ENCODE measurements at regions not wholly inside any gene's neighbourhood (a gene's known extent, or its start where the extent isn't known, plus 50 kb on each side); places are given as distances from the start of the nearest gene placed in this dataset.
"Not testable (repeated sequence)": the region's sequence is repeated elsewhere in the genome, so short reads cannot be mapped to it uniquely, and the experiment has no call there.

GRCh38 chr14:89695846-89696245 is 258.7 kb downstream of the EFCAB11 start:
- no peak overlapping the region for H3K27ac ChIP-seq (ENCODE audit: low read depth, low read length)
- no peaks in the 10 kb centered on the region for H3K27me3 ChIP-seq (ENCODE audit: control insufficient read depth, insufficient read depth, low read length)
- peaks cover 19% of the 10 kb centered on the region for H3K9me3 ChIP-seq (ENCODE audit: control insufficient read depth, insufficient read depth, low read depth, low read length)
- H3K9ac ChIP-seq (ENCODE audit: low read length) = no peak overlapping the region
- no peak overlapping the region for H3K4me3 ChIP-seq (ENCODE audit: low read depth, low read length)
- no peaks in the 10 kb centered on the region for H3K36me3 ChIP-seq (ENCODE audit: control insufficient read depth, insufficient read depth, low read length)
- H3K4me1 ChIP-seq (ENCODE audit: control insufficient read depth, insufficient read depth, low read length) = peaks cover 6% of the 10 kb centered on the region

DNA sequence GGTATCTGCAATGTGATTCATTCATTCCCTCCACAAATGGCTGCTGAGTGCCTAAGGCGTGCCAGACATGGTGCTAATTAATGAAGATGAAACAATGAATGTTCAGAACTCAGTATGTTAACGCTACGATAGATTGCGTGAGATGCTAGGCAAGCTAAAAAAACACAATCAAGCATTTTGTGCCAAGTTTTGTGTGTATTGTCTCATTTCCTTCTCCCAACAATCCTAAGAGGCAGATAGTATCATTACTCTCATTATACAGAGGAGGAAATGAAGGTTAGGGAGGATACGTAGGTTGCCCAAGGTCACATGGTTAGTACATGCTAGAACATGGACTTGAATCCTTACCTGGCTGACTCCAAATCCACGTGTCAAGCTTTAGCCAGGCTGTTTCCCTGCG is 264.4 kb downstream of the EFCAB11 start:
- Histone ChIP-seq H3K9ac (ENCODE audit: low read length) (no peak overlapping the region), H3K36me3 (ENCODE audit: control insufficient read depth, insufficient read depth, low read length) (no peaks in the 10 kb centered on the region), H3K27me3 (ENCODE audit: control insufficient read depth, insufficient read depth, low read length) (no peaks in the 10 kb centered on the region), H3K4me1 (ENCODE audit: control insufficient read depth, insufficient read depth, low read length) (no peaks in the 10 kb centered on the region), H3K9me3 (ENCODE audit: control insufficient read depth, insufficient read depth, low read depth, low read length) (peaks cover 3% of the 10 kb centered on the region; the same call in 1 of the 2 replicates), H3K27ac (ENCODE audit: low read depth, low read length) (no peak overlapping the region), H3K4me3 (ENCODE audit: low read depth, low read length) (no peak overlapping the region)

DNA sequence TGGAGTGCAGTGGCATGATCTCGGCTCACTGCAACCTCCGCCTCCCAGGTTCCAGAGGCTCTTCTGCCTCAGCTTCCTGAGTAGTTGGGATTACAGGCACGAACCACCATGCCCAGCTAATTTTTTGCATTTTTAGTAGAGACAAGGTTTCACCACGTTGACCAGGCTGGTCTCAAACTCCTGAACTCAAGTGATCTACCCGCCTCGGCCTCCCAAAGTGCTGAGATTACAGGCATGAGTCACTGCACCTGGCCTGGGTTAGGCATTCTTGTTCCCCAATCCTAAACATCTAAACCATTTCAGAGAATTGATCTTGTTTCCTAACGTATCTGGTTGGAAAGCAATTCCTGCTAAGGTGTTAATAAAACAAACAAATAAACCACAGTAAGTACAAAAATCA is 264.8 kb downstream of the EFCAB11 start:
- H3K4me1 ChIP-seq (ENCODE audit: control insufficient read depth, insufficient read depth, low read length); H3K9ac ChIP-seq (ENCODE audit: low read length); H3K36me3 ChIP-seq (ENCODE audit: control insufficient read depth, insufficient read depth, low read length); H3K4me3 ChIP-seq (ENCODE audit: low read depth, low read length); H3K27me3 ChIP-seq (ENCODE audit: control insufficient read depth, insufficient read depth, low read length); H3K27ac ChIP-seq (ENCODE audit: low read depth, low read length); H3K9me3 ChIP-seq (ENCODE audit: control insufficient read depth, insufficient read depth, low read depth, low read length): not testable (repeated sequence)

DNA sequence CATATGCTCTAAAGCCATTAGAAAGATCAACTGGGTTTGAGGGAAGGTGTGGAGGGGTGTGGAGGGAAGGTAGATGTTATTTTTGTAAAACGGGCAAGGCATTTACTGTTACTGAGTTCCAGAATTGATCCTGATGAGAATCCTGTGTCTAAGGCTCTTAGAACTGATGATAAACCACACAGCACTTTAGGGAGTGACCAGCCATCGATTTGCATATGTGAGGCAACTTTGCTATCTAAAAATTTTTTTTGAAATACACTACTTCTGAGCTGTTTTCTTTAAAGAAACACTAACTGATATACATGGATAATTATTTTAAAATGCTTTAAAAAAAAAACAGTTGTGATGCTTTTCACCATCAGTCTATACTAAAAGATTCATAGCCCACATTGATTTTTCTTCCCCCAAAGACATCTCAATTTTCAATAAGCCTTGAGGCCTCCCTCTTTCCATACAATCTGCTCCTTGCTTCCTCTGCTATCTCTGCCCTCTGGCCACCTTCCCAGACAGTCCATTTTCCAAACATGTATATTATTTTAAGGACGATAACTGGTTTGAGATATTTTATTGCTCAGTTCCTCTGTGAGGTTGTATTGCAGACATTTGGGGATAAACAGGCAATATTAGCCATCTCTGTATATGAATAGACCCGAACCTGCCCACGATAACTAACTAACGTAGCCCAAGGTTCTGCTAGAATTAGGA is 265.9 kb downstream of the EFCAB11 start:
- Histone ChIP-seq H3K4me1 (ENCODE audit: control insufficient read depth, insufficient read depth, low read length) (no peaks in the 10 kb centered on the region), H3K27ac (ENCODE audit: low read depth, low read length) (no peak overlapping the region), H3K4me3 (ENCODE audit: low read depth, low read length) (no peak overlapping the region), H3K9me3 (ENCODE audit: control insufficient read depth, insufficient read depth, low read depth, low read length) (peaks cover 13% of the 10 kb centered on the region; the same call in 1 of the 2 replicates), H3K27me3 (ENCODE audit: control insufficient read depth, insufficient read depth, low read length) (no peaks in the 10 kb centered on the region), H3K9ac (ENCODE audit: low read length) (no peak overlapping the region), H3K36me3 (ENCODE audit: control insufficient read depth, insufficient read depth, low read length) (no peaks in the 10 kb centered on the region)

GRCh38 chr14:89687129-89687528 is 267.4 kb downstream of the EFCAB11 start:
- not testable (repeated sequence) for H3K4me1 ChIP-seq (ENCODE audit: control insufficient read depth, insufficient read depth, low read length); H3K9ac ChIP-seq (ENCODE audit: low read length); H3K4me3 ChIP-seq (ENCODE audit: low read depth, low read length); H3K36me3 ChIP-seq (ENCODE audit: control insufficient read depth, insufficient read depth, low read length); H3K27ac ChIP-seq (ENCODE audit: low read depth, low read length); H3K27me3 ChIP-seq (ENCODE audit: control insufficient read depth, insufficient read depth, low read length)
- peaks cover 25% of the 10 kb centered on the region for H3K9me3 ChIP-seq (ENCODE audit: control insufficient read depth, insufficient read depth, low read depth, low read length)

GRCh38 chr14:89684139-89684538 is 267.1 kb upstream of the FOXN3 start:
- no peaks in the 10 kb centered on the region for H3K4me1 ChIP-seq (ENCODE audit: control insufficient read depth, insufficient read depth, low read length)
- H3K27me3 ChIP-seq (ENCODE audit: control insufficient read depth, insufficient read depth, low read length) = no peaks in the 10 kb centered on the region
- H3K27ac ChIP-seq (ENCODE audit: low read depth, low read length) = no peak overlapping the region
- H3K4me3 ChIP-seq (ENCODE audit: low read depth, low read length) = no peak overlapping the region
- peaks cover 25% of the 10 kb centered on the region for H3K9me3 ChIP-seq (ENCODE audit: control insufficient read depth, insufficient read depth, low read depth, low read length)
- H3K36me3 ChIP-seq (ENCODE audit: control insufficient read depth, insufficient read depth, low read length) = no peaks in the 10 kb centered on the region
- H3K9ac ChIP-seq (ENCODE audit: low read length) = no peak overlapping the region

- H3K36me3 ChIP-seq (ENCODE audit: control insufficient read depth, insufficient read depth, low read length) = no peaks in the 10 kb centered on the region
- H3K27me3 ChIP-seq (ENCODE audit: control insufficient read depth, insufficient read depth, low read length) = no peaks in the 10 kb centered on the region
- no peak overlapping the region for H3K27ac ChIP-seq (ENCODE audit: low read depth, low read length)
- H3K9ac ChIP-seq (ENCODE audit: low read length) = no peak overlapping the region
- H3K4me1 ChIP-seq (ENCODE audit: control insufficient read depth, insufficient read depth, low read length) = no peaks in the 10 kb centered on the region
- H3K4me3 ChIP-seq (ENCODE audit: low read depth, low read length) = no peak overlapping the region
- peaks cover 25% of the 10 kb centered on the region for H3K9me3 ChIP-seq (ENCODE audit: control insufficient read depth, insufficient read depth, low read depth, low read length)
These were observed 264.3 kb upstream of the FOXN3 start for GRCh38 chr14:89681086-89682018.

GRCh38 chr14:89680156-89680555 is 263.1 kb upstream of the FOXN3 start:
- H3K4me1 ChIP-seq (ENCODE audit: control insufficient read depth, insufficient read depth, low read length) = no peaks in the 10 kb centered on the region
- H3K9me3 ChIP-seq (ENCODE audit: control insufficient read depth, insufficient read depth, low read depth, low read length) = peaks cover 22% of the 10 kb centered on the region
- H3K27me3 ChIP-seq (ENCODE audit: control insufficient read depth, insufficient read depth, low read length) = no peaks in the 10 kb centered on the region
- no peak overlapping the region for H3K9ac ChIP-seq (ENCODE audit: low read length)
- no peak overlapping the region for H3K27ac ChIP-seq (ENCODE audit: low read depth, low read length)
- no peaks in the 10 kb centered on the region for H3K36me3 ChIP-seq (ENCODE audit: control insufficient read depth, insufficient read depth, low read length)
- H3K4me3 ChIP-seq (ENCODE audit: low read depth, low read length) = no peak overlapping the region

GRCh38 chr14:89678768-89679167 is 261.7 kb upstream of the FOXN3 start:
- H3K4me1 ChIP-seq (ENCODE audit: control insufficient read depth, insufficient read depth, low read length) = no peaks in the 10 kb centered on the region
- H3K36me3 ChIP-seq (ENCODE audit: control insufficient read depth, insufficient read depth, low read length) = no peaks in the 10 kb centered on the region
- peaks cover 13% of the 10 kb centered on the region for H3K9me3 ChIP-seq (ENCODE audit: control insufficient read depth, insufficient read depth, low read depth, low read length)

GRCh38 chr14:89675590-89675989 is 258.6 kb upstream of the FOXN3 start:
- H3K4me1 ChIP-seq (ENCODE audit: control insufficient read depth, insufficient read depth, low read length) = no peaks in the 10 kb centered on the region
- H3K9ac ChIP-seq (ENCODE audit: low read length) = no peak overlapping the region
- H3K36me3 ChIP-seq (ENCODE audit: control insufficient read depth, insufficient read depth, low read length) = no peaks in the 10 kb centered on the region
- no peak overlapping the region for H3K27ac ChIP-seq (ENCODE audit: low read depth, low read length)
- no peaks in the 10 kb centered on the region for H3K27me3 ChIP-seq (ENCODE audit: control insufficient read depth, insufficient read depth, low read length)
- no peak overlapping the region for H3K4me3 ChIP-seq (ENCODE audit: low read depth, low read length)
- H3K9me3 ChIP-seq (ENCODE audit: control insufficient read depth, insufficient read depth, low read depth, low read length) = no peaks in the 10 kb centered on the region

More at GRCh38 chr14:89678768-89679167, 261.7 kb upstream of the FOXN3 start:
- Histone ChIP-seq H3K27ac (ENCODE audit: low read depth, low read length) (no peak overlapping the region), H3K27me3 (ENCODE audit: control insufficient read depth, insufficient read depth, low read length) (no peaks in the 10 kb centered on the region), H3K4me3 (ENCODE audit: low read depth, low read length) (no peak overlapping the region), H3K9ac (ENCODE audit: low read length) (no peak overlapping the region)

GRCh38 chr14:89674936-89675335 is 257.9 kb upstream of the FOXN3 start:
- Histone ChIP-seq H3K9ac (ENCODE audit: low read length) (no peak overlapping the region), H3K4me1 (ENCODE audit: control insufficient read depth, insufficient read depth, low read length) (no peaks in the 10 kb centered on the region), H3K36me3 (ENCODE audit: control insufficient read depth, insufficient read depth, low read length) (no peaks in the 10 kb centered on the region), H3K9me3 (ENCODE audit: control insufficient read depth, insufficient read depth, low read depth, low read length) (no peaks in the 10 kb centered on the region), H3K4me3 (ENCODE audit: low read depth, low read length) (no peak overlapping the region), H3K27me3 (ENCODE audit: control insufficient read depth, insufficient read depth, low read length) (no peaks in the 10 kb centered on the region), H3K27ac (ENCODE audit: low read depth, low read length) (no peak overlapping the region)

Measured in HUES6 (cell line).